ENCODE measurements at regions not wholly inside any gene's neighbourhood (a gene's known extent, or its start where the extent isn't known, plus 50 kb on each side); places are given as distances from the start of the nearest gene placed in this dataset.

DNA sequence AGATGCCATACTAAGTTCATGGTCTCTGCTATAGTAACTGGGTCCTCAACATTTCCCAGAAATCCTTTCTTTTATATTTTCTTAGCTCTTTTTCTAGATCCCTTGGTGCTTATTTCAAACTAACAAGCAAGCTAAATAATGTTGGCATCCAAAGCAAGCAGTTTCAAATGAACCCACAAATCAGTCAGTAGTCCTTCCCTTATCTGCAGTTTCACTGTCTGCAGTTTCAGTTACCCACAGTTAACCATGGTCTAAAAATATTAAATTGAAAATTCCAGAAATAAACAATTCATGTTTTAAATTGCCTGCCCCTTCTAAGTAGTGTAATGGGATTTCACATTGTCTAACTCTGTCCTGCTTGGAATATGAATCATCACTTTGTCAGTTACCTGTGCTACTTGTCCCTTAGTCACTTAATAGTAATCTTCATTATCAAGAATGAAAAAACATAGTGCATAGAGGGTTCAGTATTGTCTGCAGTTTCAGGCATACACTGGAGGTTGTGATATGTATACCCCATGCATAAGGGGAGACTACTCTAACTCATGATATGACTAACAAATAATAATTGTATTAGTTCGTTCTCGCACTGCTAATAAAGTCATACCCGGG, 633.7 kb downstream of the MECOM start:
- Histone ChIP-seq H3K4me3 (replicated peaks; ENCODE audit: insufficient read depth, low read length) (no peak overlapping the region), H3K27me3 (ENCODE audit: insufficient read depth, poor library complexity, severe bottlenecking) (no peaks in the 10 kb centered on the region), H3K27ac (replicated peaks) (no peak overlapping the region)
- no peak for TF ChIP-seq GABPA (IDR thresholded peaks at IDR 0.05; ENCODE audit: low read depth)
- TF ChIP-seq, protein P1, sequence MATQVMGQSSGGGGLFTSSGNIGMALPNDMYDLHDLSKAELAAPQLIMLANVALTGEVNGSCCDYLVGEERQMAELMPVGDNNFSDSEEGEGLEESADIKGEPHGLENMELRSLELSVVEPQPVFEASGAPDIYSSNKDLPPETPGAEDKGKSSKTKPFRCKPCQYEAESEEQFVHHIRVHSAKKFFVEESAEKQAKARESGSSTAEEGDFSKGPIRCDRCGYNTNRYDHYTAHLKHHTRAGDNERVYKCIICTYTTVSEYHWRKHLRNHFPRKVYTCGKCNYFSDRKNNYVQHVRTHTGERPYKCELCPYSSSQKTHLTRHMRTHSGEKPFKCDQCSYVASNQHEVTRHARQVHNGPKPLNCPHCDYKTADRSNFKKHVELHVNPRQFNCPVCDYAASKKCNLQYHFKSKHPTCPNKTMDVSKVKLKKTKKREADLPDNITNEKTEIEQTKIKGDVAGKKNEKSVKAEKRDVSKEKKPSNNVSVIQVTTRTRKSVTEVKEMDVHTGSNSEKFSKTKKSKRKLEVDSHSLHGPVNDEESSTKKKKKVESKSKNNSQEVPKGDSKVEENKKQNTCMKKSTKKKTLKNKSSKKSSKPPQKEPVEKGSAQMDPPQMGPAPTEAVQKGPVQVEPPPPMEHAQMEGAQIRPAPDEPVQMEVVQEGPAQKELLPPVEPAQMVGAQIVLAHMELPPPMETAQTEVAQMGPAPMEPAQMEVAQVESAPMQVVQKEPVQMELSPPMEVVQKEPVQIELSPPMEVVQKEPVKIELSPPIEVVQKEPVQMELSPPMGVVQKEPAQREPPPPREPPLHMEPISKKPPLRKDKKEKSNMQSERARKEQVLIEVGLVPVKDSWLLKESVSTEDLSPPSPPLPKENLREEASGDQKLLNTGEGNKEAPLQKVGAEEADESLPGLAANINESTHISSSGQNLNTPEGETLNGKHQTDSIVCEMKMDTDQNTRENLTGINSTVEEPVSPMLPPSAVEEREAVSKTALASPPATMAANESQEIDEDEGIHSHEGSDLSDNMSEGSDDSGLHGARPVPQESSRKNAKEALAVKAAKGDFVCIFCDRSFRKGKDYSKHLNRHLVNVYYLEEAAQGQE (IDR thresholded peaks at IDR 0.05; ENCODE audit: insufficient replicate concordance, low read depth), result no peak
- TF ChIP-seq, protein P2, sequence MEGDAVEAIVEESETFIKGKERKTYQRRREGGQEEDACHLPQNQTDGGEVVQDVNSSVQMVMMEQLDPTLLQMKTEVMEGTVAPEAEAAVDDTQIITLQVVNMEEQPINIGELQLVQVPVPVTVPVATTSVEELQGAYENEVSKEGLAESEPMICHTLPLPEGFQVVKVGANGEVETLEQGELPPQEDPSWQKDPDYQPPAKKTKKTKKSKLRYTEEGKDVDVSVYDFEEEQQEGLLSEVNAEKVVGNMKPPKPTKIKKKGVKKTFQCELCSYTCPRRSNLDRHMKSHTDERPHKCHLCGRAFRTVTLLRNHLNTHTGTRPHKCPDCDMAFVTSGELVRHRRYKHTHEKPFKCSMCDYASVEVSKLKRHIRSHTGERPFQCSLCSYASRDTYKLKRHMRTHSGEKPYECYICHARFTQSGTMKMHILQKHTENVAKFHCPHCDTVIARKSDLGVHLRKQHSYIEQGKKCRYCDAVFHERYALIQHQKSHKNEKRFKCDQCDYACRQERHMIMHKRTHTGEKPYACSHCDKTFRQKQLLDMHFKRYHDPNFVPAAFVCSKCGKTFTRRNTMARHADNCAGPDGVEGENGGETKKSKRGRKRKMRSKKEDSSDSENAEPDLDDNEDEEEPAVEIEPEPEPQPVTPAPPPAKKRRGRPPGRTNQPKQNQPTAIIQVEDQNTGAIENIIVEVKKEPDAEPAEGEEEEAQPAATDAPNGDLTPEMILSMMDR (IDR thresholded peaks at IDR 0.05; ENCODE audit: insufficient read depth, low read length), result no peak
- no peak for TF ChIP-seq SPI1 (IDR thresholded peaks at IDR 0.05; ENCODE audit: borderline replicate concordance, low read depth)
- TF ChIP-seq POLR2AphosphoS5 (IDR thresholded peaks at IDR 0.05; ENCODE audit: low read depth), result no peak
- no peak for DNase-seq (ENCODE audit: low read depth in 1 of 2, low spot score in 1 of 2)

DNA sequence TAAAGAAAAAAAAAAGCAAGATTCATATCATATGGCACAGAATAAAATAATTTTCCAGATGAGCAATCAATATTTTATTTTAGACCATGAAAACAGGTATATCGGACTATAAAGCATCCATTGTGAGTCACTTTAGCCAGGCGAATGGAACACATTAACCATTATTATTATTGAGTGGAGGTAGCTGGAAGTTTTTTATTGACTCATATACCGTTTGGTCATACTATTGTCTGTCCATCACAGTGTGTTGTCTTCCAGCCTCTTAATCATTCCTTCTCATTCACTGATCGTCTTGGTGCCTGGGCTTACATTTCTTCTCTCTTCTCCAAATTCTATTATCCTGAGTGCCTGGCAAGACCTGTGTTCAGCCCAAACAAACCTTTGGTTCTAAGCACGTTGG, 634.8 kb downstream of the MECOM start:
- Histone ChIP-seq H3K27ac (replicated peaks) (no peak overlapping the region), H3K27me3 (ENCODE audit: insufficient read depth, poor library complexity, severe bottlenecking) (no peaks in the 10 kb centered on the region), H3K4me3 (replicated peaks; ENCODE audit: insufficient read depth, low read length) (no peak overlapping the region)
- TF ChIP-seq, protein P1 (IDR thresholded peaks at IDR 0.05; ENCODE audit: insufficient replicate concordance, low read depth), result no peak
- no peak for TF ChIP-seq GABPA (IDR thresholded peaks at IDR 0.05; ENCODE audit: low read depth)
- no peak for TF ChIP-seq POLR2AphosphoS5 (IDR thresholded peaks at IDR 0.05; ENCODE audit: low read depth)
- TF ChIP-seq, protein P2 (IDR thresholded peaks at IDR 0.05; ENCODE audit: insufficient read depth, low read length), result no peak
- TF ChIP-seq SPI1 (IDR thresholded peaks at IDR 0.05; ENCODE audit: borderline replicate concordance, low read depth), result no peak
- no peak for DNase-seq (ENCODE audit: low read depth in 1 of 2, low spot score in 1 of 2)

DNA sequence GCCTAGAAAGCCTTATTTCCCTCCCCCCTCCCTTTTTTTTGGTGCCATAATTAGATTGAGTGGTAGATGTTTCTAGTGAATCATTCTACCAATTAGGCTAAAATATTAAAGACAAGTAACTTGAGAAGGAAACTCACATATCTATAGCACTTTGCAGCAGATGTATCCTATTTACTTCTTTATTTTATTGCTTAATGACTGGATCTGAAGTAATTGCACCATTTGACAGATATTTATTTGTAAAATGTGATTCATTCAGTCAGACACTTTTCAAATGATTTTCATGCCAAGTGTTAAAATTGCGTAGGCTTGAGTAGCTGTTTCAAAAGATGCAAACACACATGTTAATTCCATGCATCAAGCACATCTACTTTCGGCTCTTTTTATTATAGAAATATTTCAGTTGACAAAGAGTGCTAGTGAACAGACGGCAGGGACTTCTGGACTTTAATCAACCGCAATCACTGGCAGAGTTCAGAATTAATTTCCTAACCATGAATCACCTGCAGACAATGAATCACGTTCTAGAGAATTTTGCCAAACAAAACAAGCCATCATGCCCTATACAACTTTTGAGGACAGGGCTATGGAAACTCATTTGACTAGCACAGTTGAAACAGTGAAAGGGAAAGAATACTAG, 636.8 kb downstream of the MECOM start:
- Histone ChIP-seq H3K27ac (replicated peaks) (no peak overlapping the region), H3K4me3 (replicated peaks; ENCODE audit: insufficient read depth, low read length) (no peak overlapping the region), H3K27me3 (ENCODE audit: insufficient read depth, poor library complexity, severe bottlenecking) (no peaks in the 10 kb centered on the region)
- DNase-seq (ENCODE audit: low read depth in 1 of 2, low spot score in 1 of 2), result no peak
- TF ChIP-seq, protein P2 (IDR thresholded peaks at IDR 0.05; ENCODE audit: insufficient read depth, low read length), result no peak
- TF ChIP-seq GABPA (IDR thresholded peaks at IDR 0.05; ENCODE audit: low read depth) (no peak), SPI1 (IDR thresholded peaks at IDR 0.05; ENCODE audit: borderline replicate concordance, low read depth) (no peak), POLR2AphosphoS5 (IDR thresholded peaks at IDR 0.05; ENCODE audit: low read depth) (no peak)
- TF ChIP-seq, protein P1 (IDR thresholded peaks at IDR 0.05; ENCODE audit: insufficient replicate concordance, low read depth), result no peak

Data from HL-60 (cell line).